ENCODE measurements at regions not wholly inside any gene's neighbourhood (a gene's known extent, or its start where the extent isn't known, plus 50 kb on each side); places are given as distances from the start of the nearest gene placed in this dataset.

- Histone ChIP-seq H3F3A (replicated peaks; ENCODE audit: low read depth) (no peaks in the 10 kb centered on the region), H3K9me2 (ENCODE audit: insufficient read depth) (no peaks in the 10 kb centered on the region), H3K36me3 (ENCODE audit: insufficient read depth) (no peaks in the 10 kb centered on the region), H4K20me1 (replicated peaks; ENCODE audit: insufficient read depth) (no peaks in the 10 kb centered on the region), H3K4me1 (ENCODE audit: insufficient read depth) (no peaks in the 10 kb centered on the region), H3K79me2 (replicated peaks; ENCODE audit: insufficient read depth) (no peaks in the 10 kb centered on the region), H3K27me3 (ENCODE audit: insufficient read depth) (no peaks in the 10 kb centered on the region), H3K27ac (ENCODE audit: low read depth) (no peak overlapping the region), H3K4me2 (no peak overlapping the region), H3K4me3 (no peak overlapping the region), H2AFZ (no peak overlapping the region)
- Mint-ChIP-seq H3K4me1 (no peaks in the 10 kb centered on the region; the same call in 2 of the 3 replicates), H3K27me3 (ENCODE audit: insufficient read depth, low read depth, poor library complexity) (peaks cover 4% of the 10 kb centered on the region), H3K36me3 (ENCODE audit: low read depth) (no peaks in the 10 kb centered on the region; the same call in 2 of the 3 replicates), H3K4me3 (no peak overlapping the region), H3K9me3 (peaks cover 8% of the 10 kb centered on the region), H3K27ac (no peak overlapping the region)
- ATAC-seq (no peak), DNase-seq (ENCODE audit: low spot score) (no peak)
- TF ChIP-seq ZNF462 (CRISPR knock-in tag; IDR thresholded peaks at IDR 0.05) (no peak), EZH2phosphoT487 (IDR thresholded peaks at IDR 0.05; ENCODE audit: unreplicated experiment) (no peak), CTCF (conservative IDR thresholded peaks at IDR 0.05; ENCODE audit: low read depth in 2 of 2) (no peak), ZNF114 (CRISPR knock-in tag; IDR thresholded peaks at IDR 0.05) (no peak), EZH2 (IDR thresholded peaks at IDR 0.05; ENCODE audit: low read depth, unreplicated experiment) (no peak), NANOG (IDR thresholded peaks at IDR 0.05; ENCODE audit: borderline replicate concordance) (no peak), POLR2AphosphoS5 (IDR thresholded peaks at IDR 0.05; ENCODE audit: low read depth) (no peak)
These were observed 109.1 kb downstream of the CYP26B1 start for GRCh38 chr2:72038524-72038923.
